ENCODE measurements at regions not wholly inside any gene's neighbourhood (a gene's known extent, or its start where the extent isn't known, plus 50 kb on each side); places are given as distances from the start of the nearest gene placed in this dataset.

DNA sequence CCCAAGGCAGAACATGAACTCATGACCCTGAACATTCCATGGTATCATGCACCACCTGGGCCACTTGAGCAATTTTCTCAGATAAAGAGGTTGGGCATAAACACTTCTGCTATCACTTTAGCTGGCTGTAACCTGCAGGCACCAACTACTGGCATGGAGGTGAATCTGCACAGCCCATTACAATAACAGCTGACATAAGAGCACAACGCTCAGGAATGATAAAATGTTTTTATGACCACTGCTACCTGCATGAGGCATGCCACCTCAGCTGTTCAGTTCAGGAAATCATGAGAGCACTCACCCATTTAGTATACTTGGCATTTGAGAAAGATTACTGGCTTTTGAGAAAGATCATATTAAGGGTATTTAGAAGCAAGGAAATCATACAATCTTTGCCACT lies 85.7 kb upstream of the SPIN4 start:
- no peak for DNase-seq (ENCODE audit: low read depth in 6 of 9, low spot score in 9 of 9)
- Histone ChIP-seq H3K27me3 (ENCODE audit: control insufficient read depth in 2 of 2, insufficient read depth in 1 of 2, low read length in 1 of 2) (no peaks in the 10 kb centered on the region), H3K36me3 (ENCODE audit: control insufficient read depth in 2 of 2, insufficient read depth in 2 of 2, low read length in 1 of 2) (no peaks in the 10 kb centered on the region), H3K27ac (ENCODE audit: low read depth in 1 of 2, low read length in 1 of 2) (no peak overlapping the region), H3K4me3 (ENCODE audit: low read length in 2 of 2) (no peak overlapping the region), H3K4me1 (ENCODE audit: control insufficient read depth in 2 of 2, insufficient read depth in 2 of 2, low read length in 2 of 2) (no peaks in the 10 kb centered on the region), H3K9me3 (ENCODE audit: control insufficient read depth in 2 of 2, insufficient read depth in 1 of 2, low read length in 1 of 2) (peaks cover 0 to 5% of the 10 kb centered on the region in 2 donors)
- WGBS, result 94% methylated on average over 1 of the region's 1 CpG

DNA sequence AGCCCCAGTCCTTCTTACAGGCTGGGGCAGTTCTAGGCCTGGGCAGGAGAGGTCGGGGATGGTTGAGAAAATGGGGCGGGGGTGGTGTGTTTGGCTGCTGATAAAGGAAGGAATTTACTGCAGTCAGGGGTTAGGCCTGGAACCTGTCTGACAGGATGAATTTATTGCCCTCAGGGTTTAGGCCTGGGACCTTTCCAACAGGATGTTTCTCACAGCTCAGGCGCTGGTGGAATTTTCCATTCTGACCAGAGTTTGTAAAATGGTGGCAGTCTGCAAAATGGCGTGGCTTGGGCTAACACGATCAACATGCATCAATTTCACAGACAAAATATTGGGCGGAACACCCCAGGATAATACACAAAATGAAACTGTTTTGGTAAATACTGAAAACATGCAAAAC lies 83.5 kb upstream of the SPIN4 start:
- no peak for DNase-seq (ENCODE audit: low read depth in 6 of 9, low spot score in 9 of 9)
- peaks cover 0 to 5% of the 10 kb centered on the region in 2 donors for H3K9me3 ChIP-seq (ENCODE audit: control insufficient read depth in 2 of 2, insufficient read depth in 1 of 2, low read length in 1 of 2)
- no peak overlapping the region for H3K27ac ChIP-seq (ENCODE audit: low read depth in 1 of 2, low read length in 1 of 2)
- no peak overlapping the region for H3K4me3 ChIP-seq (ENCODE audit: low read length in 2 of 2)
- 96% methylated on average over 6 of the region's 6 CpGs for WGBS
- no peaks in the 10 kb centered on the region for H3K36me3 ChIP-seq (ENCODE audit: control insufficient read depth in 2 of 2, insufficient read depth in 2 of 2, low read length in 1 of 2)
- H3K4me1 ChIP-seq (ENCODE audit: control insufficient read depth in 2 of 2, insufficient read depth in 2 of 2, low read length in 2 of 2), result no peaks in the 10 kb centered on the region
- H3K27me3 ChIP-seq (ENCODE audit: control insufficient read depth in 2 of 2, insufficient read depth in 1 of 2, low read length in 1 of 2), result no peaks in the 10 kb centered on the region

DNA sequence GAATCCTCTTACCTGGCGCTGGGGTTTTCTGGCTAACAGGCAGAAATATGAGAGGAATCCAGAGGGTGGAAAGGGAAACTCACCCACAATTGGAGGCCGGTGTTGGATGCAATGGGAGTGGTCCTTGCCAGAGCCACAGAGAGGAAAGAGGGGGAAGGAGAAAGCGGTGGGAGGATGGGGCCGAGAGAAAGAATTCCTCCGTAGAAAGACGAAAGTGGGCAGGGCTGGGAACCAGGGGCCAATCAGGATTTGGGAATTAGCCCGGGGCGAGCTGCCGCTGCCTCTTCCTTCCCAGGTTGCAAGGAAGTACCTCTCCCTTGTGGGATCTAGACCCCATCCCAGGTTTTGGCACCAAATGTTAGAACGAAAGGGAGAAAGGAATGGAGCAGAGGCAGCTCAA lies 83.1 kb upstream of the SPIN4 start:
- WGBS, result 98% methylated on average over 10 of the region's 10 CpGs
- no peaks in the 10 kb centered on the region for H3K4me1 ChIP-seq (ENCODE audit: control insufficient read depth in 2 of 2, insufficient read depth in 2 of 2, low read length in 2 of 2)
- no peak overlapping the region for H3K4me3 ChIP-seq (ENCODE audit: low read length in 2 of 2)
- H3K36me3 ChIP-seq (ENCODE audit: control insufficient read depth in 2 of 2, insufficient read depth in 2 of 2, low read length in 1 of 2), result no peaks in the 10 kb centered on the region
- DNase-seq (ENCODE audit: low read depth in 6 of 9, low spot score in 9 of 9), result no peak
- H3K27me3 ChIP-seq (ENCODE audit: control insufficient read depth in 2 of 2, insufficient read depth in 1 of 2, low read length in 1 of 2), result no peaks in the 10 kb centered on the region
- H3K27ac ChIP-seq (ENCODE audit: low read depth in 1 of 2, low read length in 1 of 2), result no peak overlapping the region
- peaks cover 0 to 5% of the 10 kb centered on the region in 2 donors for H3K9me3 ChIP-seq (ENCODE audit: control insufficient read depth in 2 of 2, insufficient read depth in 1 of 2, low read length in 1 of 2)

DNA sequence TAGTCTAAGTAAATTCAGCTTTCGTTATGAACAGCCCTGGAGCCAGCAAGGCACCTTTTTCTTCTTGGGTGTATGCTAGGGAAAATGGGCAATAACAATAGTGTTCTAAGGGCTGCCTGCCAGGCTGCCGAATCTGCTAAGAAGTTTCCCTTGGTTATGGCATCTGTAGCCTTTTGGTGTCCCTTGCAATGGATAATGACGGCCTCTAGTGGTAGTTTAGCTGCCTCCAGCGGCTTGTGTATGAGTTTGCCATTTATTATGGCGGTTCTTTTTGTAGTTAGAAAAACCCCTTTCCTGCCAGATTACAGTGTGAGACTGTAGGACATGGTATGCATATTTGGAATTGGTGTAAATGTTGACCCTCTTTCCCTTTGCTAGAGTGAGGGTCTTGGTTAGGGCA lies 78.9 kb upstream of the SPIN4 start:
- H3K9me3 ChIP-seq (ENCODE audit: control insufficient read depth in 2 of 2, insufficient read depth in 1 of 2, low read length in 1 of 2), result peaks cover 0 to 5% of the 10 kb centered on the region in 2 donors
- 96% methylated on average over 5 of the region's 5 CpGs for WGBS
- H3K4me3 ChIP-seq (ENCODE audit: low read length in 2 of 2), result no peak overlapping the region
- H3K27ac ChIP-seq (ENCODE audit: low read depth in 1 of 2, low read length in 1 of 2), result no peak overlapping the region
- H3K36me3 ChIP-seq (ENCODE audit: control insufficient read depth in 2 of 2, insufficient read depth in 2 of 2, low read length in 1 of 2), result no peaks in the 10 kb centered on the region
- no peak for DNase-seq (ENCODE audit: low read depth in 6 of 9, low spot score in 9 of 9)
- no peaks in the 10 kb centered on the region for H3K4me1 ChIP-seq (ENCODE audit: control insufficient read depth in 2 of 2, insufficient read depth in 2 of 2, low read length in 2 of 2)
- no peaks in the 10 kb centered on the region for H3K27me3 ChIP-seq (ENCODE audit: control insufficient read depth in 2 of 2, insufficient read depth in 1 of 2, low read length in 1 of 2)

DNA sequence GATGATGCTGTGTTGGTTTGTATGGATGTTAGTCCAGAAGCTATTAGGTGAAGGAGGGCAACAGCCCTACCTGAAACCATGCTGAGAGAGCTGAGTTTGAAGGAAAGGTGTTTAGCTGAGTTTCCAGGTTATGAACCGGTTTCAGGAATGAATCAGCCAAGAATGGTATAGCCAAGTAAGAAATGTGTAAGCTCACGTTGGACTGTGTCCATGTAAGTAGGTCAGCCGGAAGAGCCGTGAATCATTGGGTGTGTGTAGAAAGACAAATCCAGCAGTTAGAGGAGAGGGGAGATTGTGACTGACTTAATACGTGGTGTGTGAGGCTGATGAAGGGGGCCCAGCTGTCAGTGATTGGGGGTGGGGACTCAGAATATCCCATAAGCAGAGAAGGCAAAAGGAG lies 77.2 kb upstream of the SPIN4 start:
- Histone ChIP-seq H3K9me3 (ENCODE audit: control insufficient read depth in 2 of 2, insufficient read depth in 1 of 2, low read length in 1 of 2) (no peaks in the 10 kb centered on the region), H3K27ac (ENCODE audit: low read depth in 1 of 2, low read length in 1 of 2) (no peak overlapping the region), H3K4me1 (ENCODE audit: control insufficient read depth in 2 of 2, insufficient read depth in 2 of 2, low read length in 2 of 2) (no peaks in the 10 kb centered on the region), H3K4me3 (ENCODE audit: low read length in 2 of 2) (no peak overlapping the region), H3K36me3 (ENCODE audit: control insufficient read depth in 2 of 2, insufficient read depth in 2 of 2, low read length in 1 of 2) (no peaks in the 10 kb centered on the region), H3K27me3 (ENCODE audit: control insufficient read depth in 2 of 2, insufficient read depth in 1 of 2, low read length in 1 of 2) (no peaks in the 10 kb centered on the region)
- DNase-seq (ENCODE audit: low read depth in 6 of 9, low spot score in 9 of 9), result no peak
- WGBS, result over 99% methylated on average over 5 of the region's 5 CpGs

DNA sequence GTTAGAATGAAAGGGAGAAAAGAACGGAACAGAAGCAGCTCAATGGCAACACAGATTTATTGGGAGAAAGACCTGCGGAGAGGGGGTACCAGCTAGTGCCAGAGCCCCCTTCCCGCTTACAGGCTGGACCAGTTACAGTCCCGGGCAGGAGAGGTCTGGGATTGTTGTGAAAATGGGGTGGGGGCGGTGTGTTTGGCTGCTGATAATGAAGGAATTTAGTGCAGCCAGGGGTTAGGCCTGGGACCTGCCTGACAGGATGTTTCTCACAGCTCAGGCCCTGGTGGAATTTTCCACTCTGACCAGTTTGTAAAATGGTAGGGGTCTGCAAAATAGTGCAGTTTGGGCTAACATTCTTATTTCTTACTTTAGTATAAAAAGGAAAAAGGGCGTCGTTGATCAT lies 75.4 kb upstream of the SPIN4 start:
- Histone ChIP-seq H3K9me3 (ENCODE audit: control insufficient read depth in 2 of 2, insufficient read depth in 1 of 2, low read length in 1 of 2) (no peaks in the 10 kb centered on the region), H3K4me1 (ENCODE audit: control insufficient read depth in 2 of 2, insufficient read depth in 2 of 2, low read length in 2 of 2) (no peaks in the 10 kb centered on the region), H3K27me3 (ENCODE audit: control insufficient read depth in 2 of 2, insufficient read depth in 1 of 2, low read length in 1 of 2) (no peaks in the 10 kb centered on the region), H3K4me3 (ENCODE audit: low read length in 2 of 2) (no peak overlapping the region), H3K36me3 (ENCODE audit: control insufficient read depth in 2 of 2, insufficient read depth in 2 of 2, low read length in 1 of 2) (no peaks in the 10 kb centered on the region), H3K27ac (ENCODE audit: low read depth in 1 of 2, low read length in 1 of 2) (no peak overlapping the region)
- no peak for DNase-seq (ENCODE audit: low read depth in 6 of 9, low spot score in 9 of 9)
- WGBS, result 96% methylated on average over 7 of the region's 7 CpGs

DNA sequence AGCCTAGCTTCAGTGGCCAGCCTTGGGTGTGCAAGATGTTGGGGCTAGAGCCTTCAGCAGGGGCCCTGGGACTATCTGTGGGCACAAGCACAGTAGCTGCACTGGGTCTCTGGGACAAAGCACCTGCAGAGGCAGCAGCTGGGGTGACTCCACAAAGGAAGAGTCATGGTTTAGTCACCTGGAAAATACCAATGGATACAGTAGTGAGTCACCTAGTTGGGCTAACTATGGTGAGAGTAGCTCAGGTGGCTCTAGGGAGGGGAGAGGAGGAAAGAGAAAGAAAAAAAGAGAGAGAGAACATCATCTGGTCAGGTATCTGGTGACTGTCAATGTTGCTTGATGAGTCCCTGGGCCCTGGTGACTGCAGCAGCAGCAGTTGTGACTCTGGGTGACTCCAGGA lies 72.9 kb upstream of the SPIN4 start:
- H3K36me3 ChIP-seq (ENCODE audit: control insufficient read depth in 2 of 2, insufficient read depth in 2 of 2, low read length in 1 of 2), result no peaks in the 10 kb centered on the region
- no peak overlapping the region for H3K27ac ChIP-seq (ENCODE audit: low read depth in 1 of 2, low read length in 1 of 2)
- H3K4me1 ChIP-seq (ENCODE audit: control insufficient read depth in 2 of 2, insufficient read depth in 2 of 2, low read length in 2 of 2), result no peaks in the 10 kb centered on the region
- H3K9me3 ChIP-seq (ENCODE audit: control insufficient read depth in 2 of 2, insufficient read depth in 1 of 2, low read length in 1 of 2), result no peaks in the 10 kb centered on the region
- no peak for DNase-seq (ENCODE audit: low read depth in 6 of 9, low spot score in 9 of 9)
- no peak overlapping the region for H3K4me3 ChIP-seq (ENCODE audit: low read length in 2 of 2)
- H3K27me3 ChIP-seq (ENCODE audit: control insufficient read depth in 2 of 2, insufficient read depth in 1 of 2, low read length in 1 of 2), result no peaks in the 10 kb centered on the region

DNA sequence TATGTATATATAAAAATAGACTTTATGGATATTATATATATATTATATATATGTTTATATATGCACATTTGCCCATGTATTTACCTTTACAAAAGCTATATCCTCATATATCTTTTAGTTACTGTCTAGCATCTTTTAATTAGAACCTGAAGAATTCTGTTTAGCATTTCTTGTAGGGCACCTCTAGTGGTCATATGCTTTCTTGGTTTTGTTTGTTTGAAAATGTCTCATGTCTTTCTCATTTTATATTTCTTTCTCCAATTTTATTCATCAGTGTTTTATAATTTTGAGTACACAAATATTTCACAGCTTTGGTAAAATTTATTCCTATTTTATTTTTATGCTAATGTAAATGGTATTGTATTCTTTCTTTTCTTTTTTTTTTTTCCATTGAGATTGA lies 70.3 kb upstream of the SPIN4 start:
- Histone ChIP-seq H3K27me3 (ENCODE audit: control insufficient read depth in 2 of 2, insufficient read depth in 1 of 2, low read length in 1 of 2) (no peaks in the 10 kb centered on the region), H3K4me1 (ENCODE audit: control insufficient read depth in 2 of 2, insufficient read depth in 2 of 2, low read length in 2 of 2) (no peaks in the 10 kb centered on the region), H3K27ac (ENCODE audit: low read depth in 1 of 2, low read length in 1 of 2) (no peak overlapping the region), H3K36me3 (ENCODE audit: control insufficient read depth in 2 of 2, insufficient read depth in 2 of 2, low read length in 1 of 2) (no peaks in the 10 kb centered on the region), H3K4me3 (ENCODE audit: low read length in 2 of 2) (no peak overlapping the region), H3K9me3 (ENCODE audit: control insufficient read depth in 2 of 2, insufficient read depth in 1 of 2, low read length in 1 of 2) (no peaks in the 10 kb centered on the region)
- DNase-seq (ENCODE audit: low read depth in 6 of 9, low spot score in 9 of 9), result no peak

DNA sequence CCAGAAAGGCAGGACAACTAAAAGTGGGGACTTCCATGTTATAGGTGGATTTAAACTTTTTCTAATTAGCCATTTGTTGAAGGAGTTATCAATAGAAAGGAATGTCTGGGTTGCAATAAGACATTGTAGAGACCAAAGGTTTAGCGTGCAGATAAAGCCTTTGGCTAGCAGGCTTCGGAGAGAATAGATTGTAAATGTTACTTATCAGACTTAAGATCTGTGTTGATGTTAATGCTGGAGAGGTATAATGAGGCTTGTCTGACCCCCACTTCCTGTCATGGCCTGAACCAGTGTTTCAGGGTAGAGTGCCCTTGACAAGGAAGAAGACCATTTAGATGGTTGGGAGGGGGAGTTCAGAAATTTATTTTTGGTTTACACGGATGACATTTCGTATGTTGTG lies 67.1 kb upstream of the SPIN4 start:
- no peak for DNase-seq (ENCODE audit: low read depth in 6 of 9, low spot score in 9 of 9)
- WGBS, result 95% methylated on average over 4 of the region's 4 CpGs
- no peaks in the 10 kb centered on the region for H3K36me3 ChIP-seq (ENCODE audit: control insufficient read depth in 2 of 2, insufficient read depth in 2 of 2, low read length in 1 of 2)
- H3K4me1 ChIP-seq (ENCODE audit: control insufficient read depth in 2 of 2, insufficient read depth in 2 of 2, low read length in 2 of 2), result no peaks in the 10 kb centered on the region
- no peaks in the 10 kb centered on the region for H3K27me3 ChIP-seq (ENCODE audit: control insufficient read depth in 2 of 2, insufficient read depth in 1 of 2, low read length in 1 of 2)
- H3K4me3 ChIP-seq (ENCODE audit: low read length in 2 of 2), result no peak overlapping the region
- H3K9me3 ChIP-seq (ENCODE audit: control insufficient read depth in 2 of 2, insufficient read depth in 1 of 2, low read length in 1 of 2), result no peaks in the 10 kb centered on the region
- H3K27ac ChIP-seq (ENCODE audit: low read depth in 1 of 2, low read length in 1 of 2), result no peak overlapping the region

DNA sequence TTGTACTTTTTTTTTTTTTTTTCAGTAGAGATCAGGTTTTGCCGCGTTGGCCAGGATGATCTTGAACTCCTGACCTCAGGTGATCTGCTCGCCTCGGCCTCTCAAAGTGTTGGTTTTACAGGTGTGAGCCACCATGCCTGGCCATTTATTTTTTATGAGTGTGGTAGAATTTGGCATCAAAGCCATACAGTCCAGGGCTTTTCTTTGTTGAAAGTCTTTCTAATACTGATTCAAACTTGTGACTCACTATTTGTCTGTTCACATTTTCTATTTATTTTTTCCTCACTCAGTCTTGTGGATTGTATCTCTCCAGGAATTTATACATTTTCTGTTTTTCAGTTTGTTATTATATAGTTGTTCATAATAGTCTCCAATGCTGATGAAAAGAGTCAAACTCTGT lies 66.5 kb upstream of the SPIN4 start:
- H3K4me1 ChIP-seq (ENCODE audit: control insufficient read depth in 2 of 2, insufficient read depth in 2 of 2, low read length in 2 of 2), result no peaks in the 10 kb centered on the region
- 98% methylated on average over 4 of the region's 4 CpGs for WGBS
- H3K9me3 ChIP-seq (ENCODE audit: control insufficient read depth in 2 of 2, insufficient read depth in 1 of 2, low read length in 1 of 2), result no peaks in the 10 kb centered on the region
- no peaks in the 10 kb centered on the region for H3K27me3 ChIP-seq (ENCODE audit: control insufficient read depth in 2 of 2, insufficient read depth in 1 of 2, low read length in 1 of 2)
- no peaks in the 10 kb centered on the region for H3K36me3 ChIP-seq (ENCODE audit: control insufficient read depth in 2 of 2, insufficient read depth in 2 of 2, low read length in 1 of 2)
- no peak for DNase-seq (ENCODE audit: low read depth in 6 of 9, low spot score in 9 of 9)
- no peak overlapping the region for H3K4me3 ChIP-seq (ENCODE audit: low read length in 2 of 2)
- H3K27ac ChIP-seq (ENCODE audit: low read depth in 1 of 2, low read length in 1 of 2), result no peak overlapping the region

All from thymus (tissue), 11 donors.